HUES48 (cell line): ENCODE measurements at regions not wholly inside any gene's neighbourhood (a gene's known extent, or its start where the extent isn't known, plus 50 kb on each side); places are given as distances from the start of the nearest gene placed in this dataset.

Source experiments
- H3K27ac ChIP-seq: one replicate; pipeline ENCODE4 v1.7.0; 2013; ENCODE audit warnings: low read depth, low read length, inconsistent platforms
- H3K27me3 ChIP-seq: 2 replicates; pipeline ENCODE4 v1.6.1; 2013; ENCODE audit warnings: mild to moderate bottlenecking, low read length; ENCODE audit not compliant: control insufficient read depth, insufficient read depth
- H3K36me3 ChIP-seq: 2 replicates; pipeline ENCODE4 v1.6.1; 2013; ENCODE audit warnings: low read length; ENCODE audit not compliant: control insufficient read depth, insufficient read depth
- H3K4me1 ChIP-seq: 2 replicates; pipeline ENCODE4 v1.6.1; 2013; ENCODE audit warnings: mild to moderate bottlenecking, low read length; ENCODE audit not compliant: control insufficient read depth, insufficient read depth
- H3K4me3 ChIP-seq: 2 replicates; pipeline ENCODE4 v1.5.1; 2013; ENCODE audit warnings: mild to moderate bottlenecking, low read depth, low read length
- H3K9ac ChIP-seq: 2 replicates; pipeline ENCODE4 v1.6.1; 2013; ENCODE audit warnings: mild to moderate bottlenecking, low read depth, low read length, moderate library complexity
- H3K9me3 ChIP-seq: 2 replicates; pipeline ENCODE4 v1.6.1; 2013; ENCODE audit warnings: low read length; ENCODE audit not compliant: control insufficient read depth, insufficient read depth

GRCh38 chr22:46083383-46084350 is 66.7 kb upstream of the PPARA start:
- H3K4me3 ChIP-seq = no peak overlapping the region
- H3K27me3 ChIP-seq = no peaks in the 10 kb centered on the region
- H3K9me3 ChIP-seq = no peaks in the 10 kb centered on the region
- H3K36me3 ChIP-seq = no peaks in the 10 kb centered on the region
- no peak overlapping the region for H3K9ac ChIP-seq
- peaks cover 3% of the 10 kb centered on the region; the same call in 1 of the 2 replicates for H3K4me1 ChIP-seq
- no peak overlapping the region for H3K27ac ChIP-seq

GRCh38 chr22:46084376-46084775 is 66.0 kb upstream of the PPARA start:
- no peaks in the 10 kb centered on the region for H3K9me3 ChIP-seq
- no peaks in the 10 kb centered on the region for H3K36me3 ChIP-seq
- no peaks in the 10 kb centered on the region for H3K4me1 ChIP-seq
- H3K27ac ChIP-seq = no peak overlapping the region
- no peak overlapping the region for H3K4me3 ChIP-seq
- no peak overlapping the region for H3K9ac ChIP-seq
- no peaks in the 10 kb centered on the region for H3K27me3 ChIP-seq

GRCh38 chr22:46084943-46085827 is 65.1 kb upstream of the PPARA start:
- no peak overlapping the region for H3K4me3 ChIP-seq
- H3K36me3 ChIP-seq = no peaks in the 10 kb centered on the region
- no peak overlapping the region for H3K9ac ChIP-seq
- no peaks in the 10 kb centered on the region for H3K27me3 ChIP-seq
- H3K4me1 ChIP-seq = no peaks in the 10 kb centered on the region
- no peaks in the 10 kb centered on the region for H3K9me3 ChIP-seq
- no peak overlapping the region for H3K27ac ChIP-seq

- no peak overlapping the region for H3K4me3 ChIP-seq
- no peaks in the 10 kb centered on the region for H3K9me3 ChIP-seq
- H3K9ac ChIP-seq = no peak overlapping the region
- H3K36me3 ChIP-seq = no peaks in the 10 kb centered on the region
- no peaks in the 10 kb centered on the region for H3K27me3 ChIP-seq
- no peaks in the 10 kb centered on the region for H3K4me1 ChIP-seq
- no peak overlapping the region for H3K27ac ChIP-seq
These were observed 64.3 kb upstream of the PPARA start for GRCh38 chr22:46085828-46086576.

GRCh38 chr22:46086577-46087335 is 63.6 kb upstream of the PPARA start:
- H3K9ac ChIP-seq = no peak overlapping the region
- no peak overlapping the region for H3K4me3 ChIP-seq
- H3K36me3 ChIP-seq = no peaks in the 10 kb centered on the region
- H3K4me1 ChIP-seq = no peaks in the 10 kb centered on the region
- H3K9me3 ChIP-seq = no peaks in the 10 kb centered on the region
- no peak overlapping the region for H3K27ac ChIP-seq
- no peaks in the 10 kb centered on the region for H3K27me3 ChIP-seq

GRCh38 chr22:46087336-46087690 is 63.0 kb upstream of the PPARA start:
- no peak overlapping the region for H3K9ac ChIP-seq
- H3K27me3 ChIP-seq = no peaks in the 10 kb centered on the region
- H3K4me3 ChIP-seq = no peak overlapping the region
- H3K36me3 ChIP-seq = no peaks in the 10 kb centered on the region
- no peaks in the 10 kb centered on the region for H3K4me1 ChIP-seq
- no peak overlapping the region for H3K27ac ChIP-seq
- no peaks in the 10 kb centered on the region for H3K9me3 ChIP-seq

- no peaks in the 10 kb centered on the region for H3K27me3 ChIP-seq
- no peaks in the 10 kb centered on the region for H3K4me1 ChIP-seq
- H3K9ac ChIP-seq = no peak overlapping the region
- H3K27ac ChIP-seq = no peak overlapping the region
- H3K36me3 ChIP-seq = no peaks in the 10 kb centered on the region
- no peaks in the 10 kb centered on the region for H3K9me3 ChIP-seq
- H3K4me3 ChIP-seq = no peak overlapping the region
These were observed 62.5 kb upstream of the PPARA start for GRCh38 chr22:46087816-46088277.

GRCh38 chr22:46088541-46089311 is 61.6 kb upstream of the PPARA start:
- Histone ChIP-seq H3K27ac (no peak overlapping the region), H3K9me3 (no peaks in the 10 kb centered on the region), H3K4me3 (no peak overlapping the region), H3K36me3 (no peaks in the 10 kb centered on the region), H3K4me1 (no peaks in the 10 kb centered on the region), H3K9ac (no peak overlapping the region), H3K27me3 (no peaks in the 10 kb centered on the region)

- Histone ChIP-seq H3K9ac (no peak overlapping the region), H3K27ac (no peak overlapping the region), H3K4me1 (no peaks in the 10 kb centered on the region), H3K9me3 (no peaks in the 10 kb centered on the region), H3K27me3 (no peaks in the 10 kb centered on the region), H3K36me3 (no peaks in the 10 kb centered on the region), H3K4me3 (no peak overlapping the region)
These were observed 60.8 kb upstream of the PPARA start for GRCh38 chr22:46089426-46090035.
